ENCODE measurements at regions not wholly inside any gene's neighbourhood (a gene's known extent, or its start where the extent isn't known, plus 50 kb on each side); places are given as distances from the start of the nearest gene placed in this dataset.
"Not testable (repeated sequence)": the region's sequence is repeated elsewhere in the genome, so short reads cannot be mapped to it uniquely, and the experiment has no call there.

GRCh38 chr4:12459126-12459525 lies 1025.0 kb downstream of the RAB28 start:
- Mint-ChIP-seq H3K4me1 (ENCODE audit: low read depth) (no peaks in the 10 kb centered on the region), H3K9me3 (peaks cover 4 to 11% of the 10 kb centered on the region in 2 donors), H3K27ac (no peak overlapping the region), H3K27me3 (ENCODE audit: low read depth) (no peaks in the 10 kb centered on the region), H3K4me3 (no peak overlapping the region), H3K36me3 (ENCODE audit: insufficient read depth in 2 of 2) (peaks cover 0 to 4% of the 10 kb centered on the region in 2 donors)
- DNase-seq (no peak), ATAC-seq (replicated peaks in 1 of 2) (no peak)

- Mint-ChIP-seq H3K27me3 (ENCODE audit: low read depth) (no peaks in the 10 kb centered on the region), H3K9me3 (peaks cover 4 to 7% of the 10 kb centered on the region in 2 donors), H3K27ac (no peak overlapping the region), H3K4me1 (ENCODE audit: low read depth) (no peaks in the 10 kb centered on the region), H3K4me3 (no peak overlapping the region), H3K36me3 (ENCODE audit: insufficient read depth in 2 of 2) (peaks cover 0 to 4% of the 10 kb centered on the region in 2 donors)
- ATAC-seq (replicated peaks in 1 of 2): no peak
- no peak for DNase-seq
These were observed 1025.5 kb downstream of the RAB28 start for GRCh38 chr4:12458621-12459020.

GRCh38 chr4:12452291-12452690 lies 1023.6 kb upstream of the HS3ST1 start:
- ATAC-seq (replicated peaks in 1 of 2) (no peak), DNase-seq (no peak)
- Mint-ChIP-seq H3K36me3 (ENCODE audit: insufficient read depth in 2 of 2) (no peaks in the 10 kb centered on the region), H3K9me3 (peaks cover 8 to 12% of the 10 kb centered on the region in 2 donors), H3K4me3 (no peak overlapping the region), H3K4me1 (ENCODE audit: low read depth) (no peaks in the 10 kb centered on the region), H3K27ac (no peak overlapping the region), H3K27me3 (ENCODE audit: low read depth) (no peaks in the 10 kb centered on the region)

- H3K9me3 Mint-ChIP-seq: peaks cover 6 to 9% of the 10 kb centered on the region in 2 donors
- ATAC-seq (replicated peaks in 1 of 2) (no peak), DNase-seq (no peak)
- H3K27ac Mint-ChIP-seq: no peak overlapping the region
- H3K36me3 Mint-ChIP-seq (ENCODE audit: insufficient read depth in 2 of 2): no peaks in the 10 kb centered on the region
- no peaks in the 10 kb centered on the region for H3K27me3 Mint-ChIP-seq (ENCODE audit: low read depth)
- H3K4me3 Mint-ChIP-seq: no peak overlapping the region
- no peaks in the 10 kb centered on the region for H3K4me1 Mint-ChIP-seq (ENCODE audit: low read depth)
These were observed 1018.8 kb upstream of the HS3ST1 start for GRCh38 chr4:12447451-12447850.

- ATAC-seq (replicated peaks in 1 of 2) (no peak), DNase-seq (no peak)
- Mint-ChIP-seq H3K4me1 (ENCODE audit: low read depth) (no peaks in the 10 kb centered on the region), H3K9me3 (peaks cover 6 to 10% of the 10 kb centered on the region in 2 donors), H3K27ac (no peak overlapping the region), H3K4me3 (no peak overlapping the region), H3K36me3 (ENCODE audit: insufficient read depth in 2 of 2) (no peaks in the 10 kb centered on the region), H3K27me3 (ENCODE audit: low read depth) (no peaks in the 10 kb centered on the region)
These were observed 1018.0 kb upstream of the HS3ST1 start for GRCh38 chr4:12446657-12447185.

GRCh38 chr4:12446256-12446655 lies 1017.6 kb upstream of the HS3ST1 start:
- H3K9me3 Mint-ChIP-seq: peaks cover 3 to 8% of the 10 kb centered on the region in 2 donors
- no peak for ATAC-seq (replicated peaks in 1 of 2)
- no peak overlapping the region for H3K4me3 Mint-ChIP-seq
- H3K27me3 Mint-ChIP-seq (ENCODE audit: low read depth): no peaks in the 10 kb centered on the region
- H3K4me1 Mint-ChIP-seq (ENCODE audit: low read depth): no peaks in the 10 kb centered on the region
- DNase-seq: no peak
- H3K36me3 Mint-ChIP-seq (ENCODE audit: insufficient read depth in 2 of 2): no peaks in the 10 kb centered on the region
- no peak overlapping the region for H3K27ac Mint-ChIP-seq

- H3K4me1 Mint-ChIP-seq (ENCODE audit: low read depth): no peaks in the 10 kb centered on the region
- no peak overlapping the region for H3K27ac Mint-ChIP-seq
- H3K9me3 Mint-ChIP-seq: peaks cover 2 to 8% of the 10 kb centered on the region in 2 donors
- DNase-seq (no peak), ATAC-seq (replicated peaks in 1 of 2) (no peak)
- H3K36me3 Mint-ChIP-seq (ENCODE audit: insufficient read depth in 2 of 2): no peaks in the 10 kb centered on the region
- H3K27me3 Mint-ChIP-seq (ENCODE audit: low read depth): no peaks in the 10 kb centered on the region
- no peak overlapping the region for H3K4me3 Mint-ChIP-seq
These were observed 1017.1 kb upstream of the HS3ST1 start for GRCh38 chr4:12445711-12446235.

GRCh38 chr4:12439633-12440305 lies 1011.1 kb upstream of the HS3ST1 start:
- Mint-ChIP-seq H3K4me1 (ENCODE audit: low read depth) (no peaks in the 10 kb centered on the region), H3K4me3 (no peak overlapping the region), H3K27me3 (ENCODE audit: low read depth) (no peaks in the 10 kb centered on the region), H3K27ac (no peak overlapping the region), H3K36me3 (ENCODE audit: insufficient read depth in 2 of 2) (no peaks in the 10 kb centered on the region), H3K9me3 (peaks cover 3 to 8% of the 10 kb centered on the region in 2 donors)
- no peak for DNase-seq
- no peak for ATAC-seq (replicated peaks in 1 of 2)

GRCh38 chr4:12431259-12431658 lies 1002.6 kb upstream of the HS3ST1 start:
- not testable (repeated sequence) for H3K27me3 Mint-ChIP-seq (ENCODE audit: low read depth); H3K36me3 Mint-ChIP-seq (ENCODE audit: insufficient read depth in 2 of 2); H3K4me1 Mint-ChIP-seq (ENCODE audit: low read depth); ATAC-seq (replicated peaks in 1 of 2); H3K27ac Mint-ChIP-seq; DNase-seq; H3K4me3 Mint-ChIP-seq
- peaks cover 10 to 13% of the 10 kb centered on the region in 2 donors for H3K9me3 Mint-ChIP-seq

- Mint-ChIP-seq H3K9me3 (peaks cover 7 to 9% of the 10 kb centered on the region in 2 donors), H3K4me1 (ENCODE audit: low read depth) (no peaks in the 10 kb centered on the region)
These were observed 992.7 kb upstream of the HS3ST1 start for GRCh38 chr4:12421364-12421763.

GRCh38 chr4:12416755-12417154 lies 988.1 kb upstream of the HS3ST1 start:
- Mint-ChIP-seq H3K27me3 (ENCODE audit: low read depth) (no peaks in the 10 kb centered on the region), H3K4me3 (no peak overlapping the region), H3K4me1 (ENCODE audit: low read depth) (no peaks in the 10 kb centered on the region), H3K36me3 (ENCODE audit: insufficient read depth in 2 of 2) (no peaks in the 10 kb centered on the region), H3K27ac (no peak overlapping the region), H3K9me3 (peaks cover 9 to 10% of the 10 kb centered on the region in 2 donors)
- ATAC-seq (replicated peaks in 1 of 2): no peak
- no peak for DNase-seq

More at GRCh38 chr4:12421364-12421763, 992.7 kb upstream of the HS3ST1 start:
- H3K4me3 Mint-ChIP-seq: no peak overlapping the region
- no peak overlapping the region for H3K27ac Mint-ChIP-seq
- no peak for DNase-seq
- H3K36me3 Mint-ChIP-seq (ENCODE audit: insufficient read depth in 2 of 2): no peaks in the 10 kb centered on the region
- no peak for ATAC-seq (replicated peaks in 1 of 2)
- H3K27me3 Mint-ChIP-seq (ENCODE audit: low read depth): no peaks in the 10 kb centered on the region

GRCh38 chr4:12414181-12414812 lies 985.6 kb upstream of the HS3ST1 start:
- Mint-ChIP-seq H3K27me3 (ENCODE audit: low read depth) (no peaks in the 10 kb centered on the region), H3K4me3 (no peak overlapping the region), H3K9me3 (peaks cover 4 to 7% of the 10 kb centered on the region in 2 donors), H3K27ac (no peak overlapping the region), H3K4me1 (ENCODE audit: low read depth) (no peaks in the 10 kb centered on the region), H3K36me3 (ENCODE audit: insufficient read depth in 2 of 2) (no peaks in the 10 kb centered on the region)
- DNase-seq (no peak), ATAC-seq (replicated peaks in 1 of 2) (no peak)

- ATAC-seq (replicated peaks in 1 of 2): no peak
- Mint-ChIP-seq H3K9me3 (peaks cover 4 to 10% of the 10 kb centered on the region in 2 donors), H3K27me3 (ENCODE audit: low read depth) (no peaks in the 10 kb centered on the region), H3K27ac (no peak overlapping the region), H3K4me1 (ENCODE audit: low read depth) (no peaks in the 10 kb centered on the region), H3K4me3 (no peak overlapping the region), H3K36me3 (ENCODE audit: insufficient read depth in 2 of 2) (no peaks in the 10 kb centered on the region)
- no peak for DNase-seq
These were observed 982.4 kb upstream of the HS3ST1 start for GRCh38 chr4:12411072-12411471.
